ENCODE measurements at regions not wholly inside any gene's neighbourhood (a gene's known extent, or its start where the extent isn't known, plus 50 kb on each side); places are given as distances from the start of the nearest gene placed in this dataset.

DNA sequence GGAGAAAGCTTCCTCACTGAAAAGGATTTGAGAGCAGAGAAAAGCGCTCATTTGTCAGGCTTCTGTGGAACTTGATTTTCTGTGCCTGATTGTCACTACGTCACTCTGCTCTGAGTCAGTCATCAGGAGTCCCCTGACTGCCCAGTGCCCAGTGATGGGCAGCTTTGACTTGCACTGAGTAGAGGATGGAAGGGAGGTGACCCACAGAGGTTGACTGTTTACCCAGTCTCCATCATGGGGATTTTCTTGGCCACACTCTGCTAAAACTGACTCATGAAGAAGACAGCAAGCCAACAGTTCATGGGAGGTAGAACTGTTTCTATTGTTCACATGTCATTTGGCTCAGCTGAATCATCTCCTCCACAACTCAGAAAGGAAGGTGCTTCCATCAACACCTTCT lies 82.1 kb upstream of the DUSP10 start:
- TF ChIP-seq, protein P1, sequence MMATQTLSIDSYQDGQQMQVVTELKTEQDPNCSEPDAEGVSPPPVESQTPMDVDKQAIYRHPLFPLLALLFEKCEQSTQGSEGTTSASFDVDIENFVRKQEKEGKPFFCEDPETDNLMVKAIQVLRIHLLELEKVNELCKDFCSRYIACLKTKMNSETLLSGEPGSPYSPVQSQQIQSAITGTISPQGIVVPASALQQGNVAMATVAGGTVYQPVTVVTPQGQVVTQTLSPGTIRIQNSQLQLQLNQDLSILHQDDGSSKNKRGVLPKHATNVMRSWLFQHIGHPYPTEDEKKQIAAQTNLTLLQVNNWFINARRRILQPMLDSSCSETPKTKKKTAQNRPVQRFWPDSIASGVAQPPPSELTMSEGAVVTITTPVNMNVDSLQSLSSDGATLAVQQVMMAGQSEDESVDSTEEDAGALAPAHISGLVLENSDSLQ (IDR thresholded peaks at IDR 0.05): no peak
- TF ChIP-seq FOXA1 (IDR thresholded peaks at IDR 0.05) (no peak), SP1 (IDR thresholded peaks at IDR 0.05) (no peak), ZNF384 (IDR thresholded peaks at IDR 0.05) (no peak), TARDBP (IDR thresholded peaks at IDR 0.05) (no peak), BHLHE40 (IDR thresholded peaks at IDR 0.05; ENCODE audit: borderline replicate concordance) (no peak), ARNT (IDR thresholded peaks at IDR 0.05) (no peak), FOXM1 (IDR thresholded peaks at IDR 0.05; ENCODE audit: borderline replicate concordance) (no peak)
